Testis (tissue), 2 donors: ENCODE measurements at regions not wholly inside any gene's neighbourhood (a gene's known extent, or its start where the extent isn't known, plus 50 kb on each side); places are given as distances from the start of the nearest gene placed in this dataset.

Experiments used
- DNase-seq: peaks from one replicate; pipeline ENCODE4 v3.0.0-alpha.2; 2019
- H3K27ac ChIP-seq, 2 donors: fragments of 200-600 bp; sonication (generic); one replicate each; pipeline ENCODE4 v1.5.1; 2019
- H3K27me3 ChIP-seq: fragments of 200-600 bp; sonication (generic); one replicate; pipeline ENCODE4 v1.5.1; 2019
- H3K36me3 ChIP-seq: fragments of 200-600 bp; sonication (generic); one replicate; pipeline ENCODE4 v1.5.1; 2017; ENCODE audit warnings: low read depth; ENCODE audit errors: missing control alignments
- H3K4me1 ChIP-seq: fragments of 200-600 bp; sonication (generic); one replicate; pipeline ENCODE4 v1.5.1; 2019
- H3K4me3 ChIP-seq, 2 donors: fragments of 200-600 bp; sonication (generic); one replicate each; pipeline ENCODE4 v1.5.1; 2017 to 2019
- H3K9me3 ChIP-seq: fragments of 200-600 bp; sonication (generic); one replicate; pipeline ENCODE4 v1.5.1; 2017
- CTCF ChIP-seq, 3 experiments: fragments of 450-650 bp in 2 of 3; fragments of 200-600 bp in 1 of 3; sonication (generic) in 1 of 3; IDR thresholded peaks; one replicate each; pipeline ENCODE4 v1.5.1; 2016 to 2019; ENCODE audit warnings: antibody characterized with exemption in 3 of 3, mild to moderate bottlenecking in 2 of 3, moderate library complexity in 1 of 3
- POLR2A ChIP-seq: fragments of 450-650 bp; IDR thresholded peaks from one replicate; pipeline ENCODE4 v1.6.1; 2017; ENCODE audit warnings: antibody characterized with exemption, mild to moderate bottlenecking, moderate library complexity
- WGBS, 2 donors: methylation state at CpG; one replicate each; pipeline ENCODE4 v1.1.5; 2018; 5-methylcytosine and 5-hydroxymethylcytosine counted together
- intact Hi-C: fragments of 100-400 bp; cut with DNase I; formaldehyde crosslinking; loops from one replicate; pipeline ENCODE4 v1.15.1; 2023; ENCODE audit warnings: low total_unique reads

GRCh38 chr1:207967703-207968102 lies 56.8 kb upstream of the CD34 start:
- H3K27ac ChIP-seq: no peak overlapping the region
- DNase-seq: no peak
- H3K36me3 ChIP-seq: no peaks in the 10 kb centered on the region
- 94 to 100% methylated on average over 2 of the region's 2 CpGs for whole genome bisulfite sequencing, 2 donors
- no peaks in the 10 kb centered on the region for H3K27me3 ChIP-seq
- no peak overlapping the region for H3K4me3 ChIP-seq
- TF ChIP-seq POLR2A (no peak), CTCF (IDR thresholded peaks at IDR 0.05) (no peak)
- H3K4me1 ChIP-seq: peaks cover 19% of the 10 kb centered on the region
- intact Hi-C loops: no loop called here
- H3K9me3 ChIP-seq: no peaks in the 10 kb centered on the region

GRCh38 chr1:207966521-207966920 lies 55.6 kb upstream of the CD34 start:
- no peaks in the 10 kb centered on the region for H3K36me3 ChIP-seq
- peaks cover 31% of the 10 kb centered on the region for H3K4me1 ChIP-seq
- intact Hi-C loops: no loop called here
- no peaks in the 10 kb centered on the region for H3K9me3 ChIP-seq
- no peak overlapping the region for H3K27ac ChIP-seq
- DNase-seq: no peak
- no peaks in the 10 kb centered on the region for H3K27me3 ChIP-seq
- no peak for TF ChIP-seq CTCF (IDR thresholded peaks at IDR 0.05)
- no peak for TF ChIP-seq POLR2A
- 91 to 93% methylated on average over 5 of the region's 5 CpGs for WGBS, 2 donors
- H3K4me3 ChIP-seq: no peak overlapping the region

GRCh38 chr1:207965392-207966387 lies 54.8 kb upstream of the CD34 start:
- no peak for TF ChIP-seq POLR2A
- TF ChIP-seq CTCF (IDR thresholded peaks at IDR 0.05): no peak
- 58 to 70% methylated on average over 9 of the region's 9 CpGs for WGBS, 2 donors

GRCh38 chr1:207964195-207964966 lies 53.5 kb upstream of the CD34 start:
- H3K4me1 ChIP-seq: peaks cover 39% of the 10 kb centered on the region
- TF ChIP-seq CTCF (IDR thresholded peaks at IDR 0.05) (no peak), POLR2A (no peak)
- 42 to 44% methylated on average over 24 to 25 of the region's 25 CpGs for WGBS, 2 donors
- H3K27me3 ChIP-seq: no peaks in the 10 kb centered on the region
- no peaks in the 10 kb centered on the region for H3K36me3 ChIP-seq
- no peaks in the 10 kb centered on the region for H3K9me3 ChIP-seq
- peak overlapping the region; percentile 59 to 65 for H3K4me3 ChIP-seq
- H3K27ac ChIP-seq: peak overlapping the region; percentile 46 to 86
- DNase-seq: no peak
- intact Hi-C loops: loop anchor here (5.0 kb wide), 2 partner anchors 77 to 137 kb away; no protein-coding TSS in a partner anchor

More at GRCh38 chr1:207965392-207966387, 54.8 kb upstream of the CD34 start:
- Histone ChIP-seq H3K4me1 (peaks cover 30% of the 10 kb centered on the region), H3K36me3 (no peaks in the 10 kb centered on the region), H3K4me3 (no peak overlapping the region), H3K27ac (peak overlapping the region in 1 of 2 donors; percentile 86), H3K9me3 (no peaks in the 10 kb centered on the region), H3K27me3 (no peaks in the 10 kb centered on the region)
- intact Hi-C loops: no loop called here
- DNase-seq: no peak
